ENCODE measurements at regions not wholly inside any gene's neighbourhood (a gene's known extent, or its start where the extent isn't known, plus 50 kb on each side); places are given as distances from the start of the nearest gene placed in this dataset.

DNA sequence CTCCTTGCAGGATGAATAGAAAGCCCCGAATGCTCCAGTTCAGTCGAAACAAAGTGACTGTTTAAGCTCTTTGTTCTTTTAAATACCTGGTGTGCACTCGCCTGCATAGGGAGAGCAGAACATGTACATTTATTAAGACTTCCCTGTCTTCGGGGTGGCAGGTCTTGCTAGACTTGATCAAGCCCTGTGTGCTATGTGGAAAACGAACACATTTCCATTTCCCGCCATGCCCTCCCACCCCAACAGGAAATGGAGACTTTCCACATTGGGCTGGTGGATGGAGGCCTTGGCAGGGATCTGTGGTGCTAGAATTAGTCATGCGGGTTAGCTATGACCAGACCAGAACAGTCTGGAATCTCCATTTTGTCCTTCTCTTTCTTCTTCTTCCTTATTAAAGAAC is 321.0 kb upstream of the THSD7B start:
- Histone ChIP-seq H3K9ac (ENCODE audit: extremely low read depth, low read length, poor library complexity, severe bottlenecking) (no peak overlapping the region), H3K27ac (ENCODE audit: low read depth, low read length) (no peak overlapping the region), H3K4me3 (ENCODE audit: low read length) (no peak overlapping the region), H3K36me3 (ENCODE audit: control insufficient read depth, insufficient read depth, low read length) (no peaks in the 10 kb centered on the region), H3K4me1 (ENCODE audit: control insufficient read depth, insufficient read depth, low read length) (peaks cover 13% of the 10 kb centered on the region), H3K27me3 (ENCODE audit: control insufficient read depth, insufficient read depth, low read length, poor library complexity, severe bottlenecking) (no peaks in the 10 kb centered on the region), H3K9me3 (ENCODE audit: control insufficient read depth, low read length) (no peaks in the 10 kb centered on the region)
- H3K27me3 Mint-ChIP-seq (ENCODE audit: insufficient read depth): peaks cover 4% of the 10 kb centered on the region
- no peak for DNase-seq
- peaks cover 27% of the 10 kb centered on the region for H3K4me1 Mint-ChIP-seq
- H3K9me3 Mint-ChIP-seq: no peaks in the 10 kb centered on the region
- WGBS, 2 experiments (ENCODE audit: insufficient coverage in 1 of 2, insufficient read length in 1 of 2): 95% methylated on average over 5 to 7 of the region's 7 CpGs
- H3K36me3 Mint-ChIP-seq (ENCODE audit: low read depth): no peaks in the 10 kb centered on the region
- no peak overlapping the region for H3K4me3 Mint-ChIP-seq
- TF ChIP-seq, protein P1, sequence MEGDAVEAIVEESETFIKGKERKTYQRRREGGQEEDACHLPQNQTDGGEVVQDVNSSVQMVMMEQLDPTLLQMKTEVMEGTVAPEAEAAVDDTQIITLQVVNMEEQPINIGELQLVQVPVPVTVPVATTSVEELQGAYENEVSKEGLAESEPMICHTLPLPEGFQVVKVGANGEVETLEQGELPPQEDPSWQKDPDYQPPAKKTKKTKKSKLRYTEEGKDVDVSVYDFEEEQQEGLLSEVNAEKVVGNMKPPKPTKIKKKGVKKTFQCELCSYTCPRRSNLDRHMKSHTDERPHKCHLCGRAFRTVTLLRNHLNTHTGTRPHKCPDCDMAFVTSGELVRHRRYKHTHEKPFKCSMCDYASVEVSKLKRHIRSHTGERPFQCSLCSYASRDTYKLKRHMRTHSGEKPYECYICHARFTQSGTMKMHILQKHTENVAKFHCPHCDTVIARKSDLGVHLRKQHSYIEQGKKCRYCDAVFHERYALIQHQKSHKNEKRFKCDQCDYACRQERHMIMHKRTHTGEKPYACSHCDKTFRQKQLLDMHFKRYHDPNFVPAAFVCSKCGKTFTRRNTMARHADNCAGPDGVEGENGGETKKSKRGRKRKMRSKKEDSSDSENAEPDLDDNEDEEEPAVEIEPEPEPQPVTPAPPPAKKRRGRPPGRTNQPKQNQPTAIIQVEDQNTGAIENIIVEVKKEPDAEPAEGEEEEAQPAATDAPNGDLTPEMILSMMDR (conservative IDR thresholded peaks at IDR 0.05): no peak
- no peak overlapping the region for H3K27ac Mint-ChIP-seq

DNA sequence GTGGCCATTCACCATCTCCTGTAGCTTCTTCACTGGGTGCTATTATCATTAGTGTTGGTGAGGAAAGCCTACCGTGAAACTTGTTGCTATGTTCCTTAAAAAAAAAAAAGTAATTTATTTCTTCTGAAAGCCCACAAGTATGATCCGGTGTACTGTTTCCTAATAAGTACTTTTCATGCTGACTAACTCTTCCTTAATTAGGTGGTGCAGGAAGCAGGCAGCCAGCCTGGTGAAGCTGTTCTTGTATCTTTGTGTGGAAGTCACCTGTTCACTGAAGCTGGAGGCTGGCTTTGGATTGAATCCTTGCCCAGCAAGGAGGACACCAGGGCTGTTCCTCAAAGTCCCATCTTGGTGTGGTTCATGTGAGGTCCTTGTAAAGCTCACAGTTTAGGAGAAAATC is 321.7 kb upstream of the THSD7B start:
- WGBS, 2 experiments (ENCODE audit: insufficient coverage in 1 of 2, insufficient read length in 1 of 2): 90 to 96% methylated on average over 2 of the region's 2 CpGs
- TF ChIP-seq, protein P1 (conservative IDR thresholded peaks at IDR 0.05): no peak
- H3K27ac Mint-ChIP-seq: no peak overlapping the region

DNA sequence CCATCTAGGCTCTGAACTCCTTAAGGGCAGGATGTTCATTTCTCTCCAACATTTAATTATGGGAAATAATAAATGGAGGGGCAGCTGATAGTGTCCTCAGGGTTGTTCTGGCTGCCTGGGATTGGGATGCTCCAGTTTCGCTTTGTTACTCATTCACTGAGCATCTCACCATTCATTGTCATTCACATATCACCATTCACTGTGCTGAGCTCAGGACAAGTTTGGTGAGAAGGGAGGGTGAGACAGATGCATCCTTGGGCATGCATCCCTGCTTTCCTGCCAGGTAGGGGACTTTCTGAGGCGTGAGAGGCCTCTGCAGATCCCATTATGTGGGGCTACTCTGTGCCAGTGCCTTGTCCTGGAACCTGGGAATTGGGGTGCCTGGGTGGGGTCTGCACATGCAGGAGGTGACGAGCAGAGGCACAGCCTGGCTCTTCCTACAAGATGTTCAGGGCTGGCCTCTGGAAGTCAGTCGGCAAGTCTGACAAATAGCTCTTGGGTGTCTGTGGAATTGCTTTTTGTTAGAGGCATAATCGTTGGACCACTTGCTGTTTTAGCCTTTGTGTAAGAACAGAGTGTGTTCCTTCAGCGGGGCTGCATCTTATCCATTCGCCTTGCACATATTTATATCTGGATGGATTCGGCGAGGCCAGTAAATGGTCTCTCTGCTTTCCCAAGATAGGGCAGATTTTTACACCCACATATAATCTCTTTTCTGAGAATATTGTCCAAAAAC is 323.2 kb upstream of the THSD7B start:
- H3K27me3 ChIP-seq (ENCODE audit: control insufficient read depth, insufficient read depth, low read length, poor library complexity, severe bottlenecking): no peaks in the 10 kb centered on the region
- H3K27ac ChIP-seq (ENCODE audit: low read depth, low read length): no peak overlapping the region
- H3K9me3 ChIP-seq (ENCODE audit: control insufficient read depth, low read length): no peaks in the 10 kb centered on the region
- no peaks in the 10 kb centered on the region for H3K36me3 ChIP-seq (ENCODE audit: control insufficient read depth, insufficient read depth, low read length)
- 61 to 87% methylated on average over 5 to 9 of the region's 9 CpGs for WGBS, 2 experiments (ENCODE audit: insufficient coverage in 1 of 2, insufficient read length in 1 of 2)
- H3K4me1 ChIP-seq (ENCODE audit: control insufficient read depth, insufficient read depth, low read length): peaks cover 4% of the 10 kb centered on the region
- Mint-ChIP-seq H3K4me3 (no peak overlapping the region), H3K27me3 (ENCODE audit: insufficient read depth) (peaks cover 8% of the 10 kb centered on the region), H3K36me3 (ENCODE audit: low read depth) (no peaks in the 10 kb centered on the region), H3K4me1 (peaks cover 15% of the 10 kb centered on the region), H3K9me3 (no peaks in the 10 kb centered on the region), H3K27ac (no peak overlapping the region)
- no peak for DNase-seq
- TF ChIP-seq, protein P1 (conservative IDR thresholded peaks at IDR 0.05): no peak
- H3K4me3 ChIP-seq (ENCODE audit: low read length): no peak overlapping the region
- no peak overlapping the region for H3K9ac ChIP-seq (ENCODE audit: extremely low read depth, low read length, poor library complexity, severe bottlenecking)

More for the DNA sequence above, 321.7 kb upstream of the THSD7B start:
- Histone ChIP-seq H3K36me3 (ENCODE audit: control insufficient read depth, insufficient read depth, low read length) (no peaks in the 10 kb centered on the region), H3K4me3 (ENCODE audit: low read length) (no peak overlapping the region), H3K27me3 (ENCODE audit: control insufficient read depth, insufficient read depth, low read length, poor library complexity, severe bottlenecking) (no peaks in the 10 kb centered on the region), H3K9me3 (ENCODE audit: control insufficient read depth, low read length) (no peaks in the 10 kb centered on the region), H3K9ac (ENCODE audit: extremely low read depth, low read length, poor library complexity, severe bottlenecking) (no peak overlapping the region), H3K27ac (ENCODE audit: low read depth, low read length) (no peak overlapping the region), H3K4me1 (ENCODE audit: control insufficient read depth, insufficient read depth, low read length) (peaks cover 12% of the 10 kb centered on the region)
- no peaks in the 10 kb centered on the region for H3K9me3 Mint-ChIP-seq
- peaks cover 26% of the 10 kb centered on the region for H3K4me1 Mint-ChIP-seq
- H3K36me3 Mint-ChIP-seq (ENCODE audit: low read depth): no peaks in the 10 kb centered on the region
- H3K27me3 Mint-ChIP-seq (ENCODE audit: insufficient read depth): peaks cover 4% of the 10 kb centered on the region
- no peak for DNase-seq
- H3K4me3 Mint-ChIP-seq: no peak overlapping the region
